ENCODE measurements at regions not wholly inside any gene's neighbourhood (a gene's known extent, or its start where the extent isn't known, plus 50 kb on each side); places are given as distances from the start of the nearest gene placed in this dataset.

DNA sequence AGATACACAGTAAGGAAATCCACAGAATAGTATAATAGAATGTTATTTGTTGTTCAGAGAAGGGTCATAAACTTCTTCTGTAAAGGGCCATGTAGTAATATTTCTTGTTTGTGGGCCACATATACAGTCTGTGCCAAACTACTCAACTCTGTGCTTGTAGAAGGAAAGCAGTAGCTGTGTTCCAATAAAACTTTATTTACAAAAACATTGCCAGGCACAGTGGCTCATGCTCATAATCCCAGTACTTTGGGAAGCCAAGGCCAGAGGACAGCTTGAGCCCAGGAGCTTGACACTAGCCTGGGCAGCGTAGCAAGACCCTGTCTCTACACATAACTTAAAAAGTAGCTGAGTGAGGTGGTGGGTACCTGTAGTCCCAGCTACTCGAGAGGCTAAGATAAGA, 612.8 kb upstream of the PSMD7 start:
- no peak for DNase-seq (ENCODE audit: low spot score)

DNA sequence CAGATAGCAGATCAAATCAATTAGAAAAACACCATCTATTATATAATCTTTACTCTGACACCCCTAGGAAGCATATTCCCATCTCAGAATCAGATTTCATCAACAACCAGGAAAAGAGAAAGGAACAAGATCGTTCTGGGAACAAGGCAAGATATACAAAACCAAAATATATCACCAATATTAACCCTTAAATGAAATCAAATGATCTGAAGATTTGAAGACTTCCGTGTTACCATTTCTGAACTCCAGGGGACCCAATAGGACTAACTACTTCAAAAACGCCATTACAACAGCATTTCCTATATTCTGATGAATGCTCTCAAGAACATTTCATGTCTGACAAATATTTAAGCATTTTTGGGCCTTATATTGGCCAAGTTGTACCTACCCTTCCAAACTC, 624.2 kb upstream of the ZFHX3 start:
- DNase-seq (ENCODE audit: low spot score): no peak

DNA sequence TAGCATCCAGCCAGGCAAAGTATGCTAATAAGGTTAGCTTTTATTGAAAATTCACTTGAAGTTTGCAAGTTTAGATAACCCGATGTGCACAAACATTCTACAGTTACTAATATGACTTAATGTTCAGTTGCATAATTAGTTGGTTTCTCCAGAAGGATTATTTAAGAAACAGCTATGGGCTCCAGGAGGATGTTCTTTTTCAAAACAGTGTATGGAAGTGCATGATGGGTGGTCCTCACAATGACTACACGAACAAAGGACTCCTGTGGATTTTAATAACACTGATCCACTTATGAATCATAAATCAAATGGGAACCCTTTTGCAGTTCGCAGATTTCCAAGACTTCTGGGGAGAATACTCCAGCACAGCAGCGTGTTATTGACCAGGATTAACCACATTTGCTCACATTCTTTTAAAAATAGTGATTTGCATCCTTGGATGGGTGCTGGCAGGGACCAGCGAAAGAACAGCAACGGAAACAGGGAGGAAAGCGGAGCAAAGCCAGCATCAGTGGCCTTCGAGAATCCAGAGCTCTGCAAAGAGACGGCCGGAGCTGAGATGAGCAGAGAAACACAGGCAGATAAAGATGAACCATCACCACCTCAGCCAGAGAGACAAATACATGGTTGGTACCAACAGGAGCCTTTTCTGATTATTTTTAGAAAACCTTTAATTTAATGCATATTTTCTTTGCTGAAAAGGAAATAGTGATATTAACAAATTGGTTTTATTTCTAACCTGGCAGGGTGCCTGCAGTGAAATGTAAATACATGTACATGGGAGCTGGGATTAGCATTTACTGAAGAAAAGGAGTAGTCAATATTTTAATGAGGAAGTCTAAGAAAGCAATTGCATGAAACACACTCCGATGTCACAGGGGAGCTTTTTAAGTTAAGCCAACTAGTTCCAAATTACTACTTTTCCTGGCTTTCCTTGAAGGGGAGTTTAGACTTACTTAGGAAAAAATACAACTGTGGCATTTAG, 623.2 kb upstream of the ZFHX3 start:
- no peak for DNase-seq (ENCODE audit: low spot score)

DNA sequence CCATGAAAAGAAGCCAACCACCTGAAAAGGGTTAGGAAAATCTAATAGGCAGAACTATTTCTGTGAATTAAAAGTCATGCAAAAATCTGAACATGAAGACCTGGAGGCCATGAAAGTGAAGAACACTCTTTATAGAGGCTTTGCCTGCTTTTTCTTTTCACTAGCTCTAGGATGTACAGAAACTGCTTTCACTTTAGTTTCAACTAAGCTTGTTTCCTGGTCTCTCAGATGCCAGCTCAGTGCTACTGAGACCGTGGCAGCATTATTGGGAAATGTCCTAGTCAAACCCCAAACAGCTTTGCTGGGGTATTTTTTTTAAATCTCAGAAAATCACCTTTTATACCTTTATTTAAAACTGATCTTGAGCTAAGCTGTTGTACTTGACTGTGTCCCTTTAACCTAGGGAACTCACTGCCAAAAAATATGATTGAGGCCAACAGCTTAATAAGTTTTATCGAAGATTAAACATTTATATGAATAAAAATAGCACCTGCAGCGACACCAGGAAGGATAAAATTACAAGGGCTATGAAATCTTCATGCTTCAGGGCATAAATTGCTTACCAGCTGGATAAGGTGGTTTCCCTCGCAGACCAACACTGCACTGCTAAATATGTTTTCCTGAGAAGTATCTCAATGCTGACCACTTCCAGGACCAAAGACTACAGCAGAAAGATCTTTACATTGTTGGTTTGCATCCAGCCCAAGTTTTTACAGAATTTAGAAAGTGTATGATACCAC, 621.8 kb upstream of the ZFHX3 start:
- DNase-seq (ENCODE audit: low spot score): no peak

DNA sequence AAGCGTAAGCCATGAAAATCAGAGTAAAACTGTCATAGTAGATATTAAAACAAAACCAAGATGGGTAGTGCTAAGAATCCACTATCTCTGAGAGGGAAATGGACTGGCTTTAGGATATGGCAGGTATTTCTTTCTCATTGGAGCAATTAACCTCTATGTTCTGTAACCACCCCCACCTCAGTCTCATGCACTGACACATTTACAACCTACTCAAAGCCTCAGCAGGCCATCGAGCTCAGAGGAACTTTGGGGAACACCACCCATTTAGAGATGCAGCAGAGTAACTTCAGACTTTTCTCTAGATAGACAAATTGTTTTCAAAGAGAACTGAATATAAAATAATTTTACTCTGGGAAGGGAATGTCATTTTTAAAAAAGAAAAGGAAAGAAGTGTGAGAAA, 615.8 kb upstream of the ZFHX3 start:
- no peak for DNase-seq (ENCODE audit: low spot score)

DNA sequence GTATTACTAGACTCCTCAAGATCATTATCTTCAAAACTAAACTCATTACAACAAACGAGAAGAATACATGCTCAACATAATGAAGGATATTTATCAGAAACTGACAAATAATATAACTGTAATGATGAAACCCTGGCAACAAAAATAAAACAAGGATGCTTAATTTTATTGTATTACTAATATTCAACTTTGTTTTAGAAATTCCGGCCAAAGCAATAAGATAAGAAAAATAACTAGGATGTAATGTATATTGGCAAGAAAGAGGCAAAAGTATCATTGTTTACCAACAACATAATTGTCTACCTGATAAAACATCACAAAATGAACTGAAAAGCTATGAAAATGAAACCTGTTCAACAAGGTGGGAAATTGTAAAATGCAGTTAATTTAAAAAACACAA, 588.3 kb upstream of the ZFHX3 start:
- no peak for DNase-seq (ENCODE audit: low spot score)

DNA sequence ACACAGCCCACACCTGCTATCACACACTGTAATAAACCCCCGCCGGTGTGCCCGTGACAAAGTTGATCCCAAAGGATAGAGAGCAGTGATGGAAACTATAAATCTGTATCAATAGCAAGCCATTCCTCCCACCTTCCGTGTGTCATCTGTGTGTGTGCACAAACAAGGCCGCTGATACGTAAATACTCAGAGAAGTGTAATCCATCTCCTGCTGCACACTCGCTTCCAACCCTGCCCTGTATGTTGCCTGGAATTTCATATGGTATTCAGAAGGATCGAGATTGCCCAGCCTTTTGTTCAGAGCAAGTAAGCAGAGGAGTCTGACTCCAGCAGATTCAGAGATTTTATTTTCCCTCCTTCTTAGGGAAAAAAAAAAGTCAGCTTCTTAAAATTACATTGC, 581.1 kb upstream of the ZFHX3 start:
- DNase-seq (ENCODE audit: low spot score): no peak

DNA sequence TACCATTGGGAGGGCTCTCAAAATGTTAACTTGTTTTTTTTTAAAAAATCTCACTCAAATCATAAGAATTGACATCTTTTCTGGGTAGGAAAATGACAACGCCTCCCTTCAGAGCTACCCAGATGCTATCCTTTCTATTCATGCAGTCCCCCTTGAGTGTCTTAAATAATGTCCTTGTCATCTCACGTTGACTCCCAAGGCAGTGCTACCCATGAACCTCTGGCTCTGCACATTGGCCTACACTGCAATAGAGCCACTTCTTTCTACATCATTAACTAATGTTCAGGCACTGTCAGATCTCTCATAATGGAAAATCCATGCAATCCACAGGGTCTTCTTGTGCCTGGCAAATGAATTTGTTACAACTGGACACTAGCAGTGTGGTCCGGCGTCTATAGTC, 569.8 kb upstream of the ZFHX3 start:
- no peak for DNase-seq (ENCODE audit: low spot score)

DNA sequence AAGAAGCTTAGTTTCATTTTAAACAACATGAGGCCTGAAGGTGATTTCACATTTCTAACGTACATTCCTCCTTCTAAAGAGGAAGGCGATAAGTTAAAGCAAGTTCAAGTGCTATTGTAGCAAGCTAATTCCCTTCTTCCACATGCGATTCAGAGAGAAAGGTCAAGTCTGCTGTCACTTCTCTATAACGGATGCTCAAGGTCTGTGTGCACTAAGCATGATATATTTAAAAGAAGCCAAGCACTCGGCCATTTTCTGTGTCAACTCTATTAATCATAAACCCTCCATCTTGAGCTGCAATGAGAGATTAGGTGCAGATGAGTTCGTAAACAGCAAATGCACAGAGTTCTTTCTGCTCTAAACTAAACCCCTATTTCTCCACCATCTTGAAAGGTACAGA, 568.8 kb upstream of the ZFHX3 start:
- no peak for DNase-seq (ENCODE audit: low spot score)

DNA sequence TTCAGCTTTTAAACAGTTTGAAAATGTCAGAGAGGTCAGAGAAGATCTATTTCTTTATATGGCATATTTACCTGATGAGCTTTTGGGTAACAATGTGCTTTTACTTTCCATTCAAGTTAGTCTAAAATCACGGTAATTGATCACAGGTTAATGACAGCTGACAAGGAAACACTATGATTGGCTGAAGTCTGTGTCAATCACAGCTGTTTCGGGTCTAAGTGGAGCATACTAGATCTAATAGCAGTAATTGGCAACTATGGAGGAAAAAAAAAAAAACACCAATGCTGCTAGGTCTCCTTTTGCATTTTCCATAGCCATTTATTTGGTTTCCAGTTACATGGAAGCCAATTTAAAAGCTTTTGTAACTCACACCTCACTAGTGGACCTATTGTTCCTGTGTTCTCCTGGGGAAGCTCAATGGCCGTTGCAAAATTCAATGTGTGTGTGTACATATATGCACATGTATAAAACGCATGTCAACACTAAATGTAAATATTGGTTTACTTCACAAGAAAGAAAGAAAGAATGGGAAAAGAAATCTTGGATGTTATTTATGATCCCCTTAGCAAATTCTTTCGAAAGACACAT, 568.3 kb upstream of the ZFHX3 start:
- no peak for DNase-seq (ENCODE audit: low spot score)

DNA sequence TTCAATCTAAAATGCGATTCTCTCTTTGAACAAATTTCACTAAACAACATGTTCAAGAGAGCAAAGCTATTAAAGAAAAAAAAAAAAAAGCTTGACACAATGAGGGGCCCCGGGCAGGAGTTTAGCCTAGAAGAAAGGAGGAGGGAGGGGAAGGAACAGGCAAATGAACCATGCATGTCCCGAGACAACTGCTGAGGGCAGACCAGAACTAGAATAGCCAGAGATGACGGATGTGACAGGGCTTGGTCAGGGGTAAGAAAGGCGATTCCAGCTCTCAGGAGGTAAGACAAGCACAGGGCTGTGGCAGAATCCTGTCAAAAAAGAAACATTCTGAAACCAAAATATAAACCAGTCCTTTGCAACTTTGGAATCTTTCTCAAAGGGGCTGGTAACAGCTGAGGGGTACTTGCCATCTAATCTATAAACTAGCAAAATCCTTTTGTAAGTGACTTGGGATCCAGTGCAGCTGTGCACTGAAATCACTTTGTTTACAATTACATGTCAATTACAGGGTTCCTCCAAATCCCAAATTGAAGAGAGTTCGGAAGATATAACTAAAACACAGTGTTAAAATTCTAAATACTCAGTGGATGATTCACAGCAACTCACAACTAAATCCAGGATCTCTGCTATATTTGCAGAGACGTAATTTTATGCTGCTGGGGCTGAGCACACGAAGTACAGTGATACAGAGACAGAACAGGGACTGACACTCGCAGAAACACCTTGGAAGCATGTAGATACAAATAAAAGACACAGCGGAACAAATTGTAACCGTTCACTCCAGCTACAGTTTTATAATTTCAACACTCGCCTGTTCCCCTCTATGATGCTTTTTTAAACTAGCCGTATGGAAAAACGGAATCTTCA, 567.4 kb upstream of the ZFHX3 start:
- no peak for DNase-seq (ENCODE audit: low spot score)

DNA sequence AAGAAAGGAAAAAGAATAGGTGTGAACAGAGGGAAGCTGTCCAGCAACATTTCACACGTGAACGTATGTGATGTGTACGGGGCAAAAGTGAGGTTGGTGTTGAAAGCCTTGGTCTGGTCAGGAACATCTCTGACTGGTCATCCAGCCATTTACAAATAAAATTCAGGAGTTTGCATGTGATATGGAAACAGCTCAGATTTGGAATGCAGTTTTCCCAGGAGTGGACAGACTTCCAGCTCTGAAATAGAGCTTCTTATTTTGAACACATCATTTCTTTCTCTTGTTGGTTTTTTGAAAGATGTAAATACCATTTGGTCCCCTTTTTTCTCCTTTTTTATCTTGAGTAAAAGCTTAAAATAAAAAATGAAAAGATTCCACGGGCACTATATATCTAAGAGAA, 566.2 kb upstream of the ZFHX3 start:
- DNase-seq (ENCODE audit: low spot score): no peak

DNA sequence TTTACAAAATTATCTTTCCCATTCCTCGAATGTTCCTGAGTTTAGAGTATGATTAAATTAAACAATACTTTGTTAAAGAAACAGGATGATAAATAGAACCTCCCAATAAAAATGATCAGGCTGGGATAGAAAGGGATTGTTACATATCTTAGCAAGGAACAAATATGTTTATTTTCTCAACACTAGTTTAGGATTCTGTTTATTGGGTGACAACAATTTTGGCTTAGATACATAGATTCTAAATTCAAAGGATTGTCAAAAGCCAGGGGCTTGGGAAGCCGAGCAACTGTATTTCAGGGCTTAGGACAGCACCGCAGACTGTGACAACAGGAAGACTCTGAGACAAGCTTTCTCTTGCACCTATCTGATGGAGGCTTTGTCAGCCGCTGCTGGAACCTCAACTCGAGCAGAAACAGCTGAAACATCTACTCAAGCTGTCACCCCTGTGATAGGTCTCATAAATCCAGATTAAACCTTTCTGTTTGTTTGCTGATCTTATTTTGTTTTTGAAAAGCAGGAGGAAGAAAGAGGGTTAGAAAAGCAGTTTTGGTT, 562.8 kb upstream of the ZFHX3 start:
- no peak for DNase-seq (ENCODE audit: low spot score)

DNA sequence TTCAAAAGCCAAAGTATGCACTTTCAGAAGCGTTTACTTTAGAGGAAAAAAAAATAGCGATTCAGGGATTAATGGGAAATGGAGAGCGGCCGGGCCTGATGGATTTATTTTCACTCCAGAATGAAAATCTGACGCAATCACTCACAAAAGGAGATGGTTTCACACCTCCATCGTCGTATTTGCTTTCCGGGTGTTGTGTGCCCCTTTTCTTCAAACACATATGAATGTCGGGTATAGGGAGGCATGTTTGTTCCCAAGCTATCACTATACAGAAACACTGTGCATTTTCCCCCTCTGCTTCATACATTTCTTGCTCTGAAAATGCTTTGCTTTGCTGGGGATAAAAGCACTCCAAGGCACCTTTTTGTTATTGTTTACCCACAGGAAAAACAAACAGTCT, 562.2 kb upstream of the ZFHX3 start:
- no peak for DNase-seq (ENCODE audit: low spot score)

DNA sequence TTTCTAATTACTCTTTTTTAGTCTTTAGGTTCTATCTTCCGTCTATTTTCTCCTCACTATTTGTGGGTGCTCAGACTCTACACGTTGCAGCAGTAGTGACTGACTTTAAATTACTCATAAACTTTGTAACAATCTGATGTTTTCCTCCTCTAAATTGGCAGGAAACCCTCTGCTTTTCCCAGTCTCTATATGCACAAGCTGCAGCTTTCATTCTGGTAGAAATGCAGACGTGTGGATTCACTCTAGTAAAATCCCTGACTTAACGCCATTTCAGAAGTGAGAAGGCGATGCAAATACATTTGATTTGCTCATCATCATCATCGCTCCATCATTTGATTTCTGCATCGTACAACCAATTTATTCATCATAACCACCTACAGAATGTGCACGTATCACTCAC, 561.0 kb upstream of the ZFHX3 start:
- no peak for DNase-seq (ENCODE audit: low spot score)

DNA sequence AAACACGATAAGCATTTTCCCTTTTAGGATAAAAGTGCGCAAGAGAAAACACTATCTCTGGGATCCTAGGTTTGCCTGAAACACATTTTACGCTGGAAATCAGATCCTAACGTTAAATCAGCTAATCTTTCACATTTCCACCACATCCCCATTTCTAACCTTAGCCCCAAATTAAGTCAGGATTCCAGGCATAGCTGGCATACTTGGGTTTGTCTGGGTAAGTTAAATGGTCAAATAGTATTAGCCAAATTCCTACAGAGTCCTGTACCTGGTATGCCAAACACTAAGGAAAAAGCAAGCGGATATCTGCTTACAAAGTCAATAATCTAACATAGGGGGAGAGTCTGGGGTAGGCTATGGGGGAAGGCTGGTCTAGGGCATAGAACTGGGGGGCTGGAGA, 557.4 kb upstream of the ZFHX3 start:
- DNase-seq (ENCODE audit: low spot score): no peak

DNA sequence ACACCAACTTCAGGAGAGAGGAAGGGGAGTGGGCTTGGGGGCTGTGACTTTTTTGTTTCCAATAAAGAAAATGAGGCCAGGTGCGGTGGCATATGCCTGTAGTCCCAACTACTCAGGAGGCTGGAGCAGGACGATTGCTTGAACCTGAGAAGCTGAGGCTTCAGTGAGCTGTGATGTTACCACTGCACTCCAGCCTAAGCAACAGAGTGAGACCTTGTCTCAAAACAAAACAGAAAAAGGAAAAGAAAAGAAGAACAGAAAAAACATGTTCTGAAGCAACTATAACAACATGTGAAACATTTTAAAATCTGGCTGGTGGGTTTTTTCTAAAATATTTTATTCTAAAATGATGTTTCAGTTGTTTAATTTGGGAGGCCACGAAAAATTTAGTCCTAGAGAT, 554.0 kb upstream of the ZFHX3 start:
- no peak for DNase-seq (ENCODE audit: low spot score)

DNA sequence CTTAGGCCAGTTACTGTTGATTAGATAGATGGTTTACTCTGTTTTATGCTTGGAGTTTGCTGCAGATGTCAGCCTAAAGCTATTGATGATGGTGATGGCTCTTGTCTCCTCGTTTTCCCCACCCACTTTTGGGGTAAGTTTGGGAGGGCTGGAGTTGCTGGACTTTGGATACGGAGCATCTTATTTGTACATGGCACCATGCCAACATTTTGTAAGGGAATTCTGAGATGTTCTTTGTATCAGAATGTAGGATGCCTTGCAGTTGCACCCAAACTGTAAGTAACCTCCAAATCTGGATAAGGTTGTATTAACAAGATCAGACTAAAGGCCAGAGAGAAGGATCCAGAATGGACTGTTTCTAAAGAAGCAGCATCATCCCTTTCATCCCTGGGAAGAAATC, 551.9 kb upstream of the ZFHX3 start:
- no peak for DNase-seq (ENCODE audit: low spot score)

DNA sequence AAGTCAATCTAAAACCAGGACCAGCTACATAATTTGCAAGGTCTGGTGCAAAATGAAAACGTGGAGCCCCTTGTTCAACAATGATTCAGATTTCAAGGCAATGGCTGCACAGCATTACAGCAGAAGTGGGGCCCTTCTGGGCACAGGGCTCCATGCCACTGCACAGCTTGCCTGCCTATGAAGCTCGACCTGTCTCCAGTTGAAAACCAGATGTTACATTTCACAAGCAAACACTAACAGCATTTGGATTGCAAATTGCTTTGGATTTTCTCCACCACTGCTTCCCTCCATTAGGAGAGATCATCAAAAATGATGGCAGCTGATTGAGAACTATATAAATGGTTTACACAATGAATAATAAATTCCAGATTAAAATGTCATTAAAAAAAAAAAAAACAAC, 551.4 kb upstream of the ZFHX3 start:
- DNase-seq (ENCODE audit: low spot score): no peak

DNA sequence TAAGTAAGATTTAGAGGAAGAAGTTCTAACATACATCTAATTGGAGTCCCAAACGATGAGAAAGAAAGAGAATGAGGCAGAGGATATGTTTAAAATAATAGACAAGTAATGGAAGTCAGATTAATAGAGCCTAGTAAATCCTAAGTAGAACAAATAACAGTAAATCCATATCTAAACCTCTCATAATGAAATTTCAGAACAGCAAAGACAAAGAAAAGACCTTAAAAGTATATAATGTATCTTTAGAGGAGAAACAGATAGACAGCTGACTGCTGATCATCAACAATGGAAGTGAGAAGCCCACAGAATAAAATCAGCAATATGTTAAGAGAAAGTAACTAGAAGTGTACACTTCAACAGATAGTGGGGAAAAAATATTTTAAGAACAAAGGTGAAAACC, 536.2 kb upstream of the ZFHX3 start:
- DNase-seq (ENCODE audit: low spot score): no peak

DNA sequence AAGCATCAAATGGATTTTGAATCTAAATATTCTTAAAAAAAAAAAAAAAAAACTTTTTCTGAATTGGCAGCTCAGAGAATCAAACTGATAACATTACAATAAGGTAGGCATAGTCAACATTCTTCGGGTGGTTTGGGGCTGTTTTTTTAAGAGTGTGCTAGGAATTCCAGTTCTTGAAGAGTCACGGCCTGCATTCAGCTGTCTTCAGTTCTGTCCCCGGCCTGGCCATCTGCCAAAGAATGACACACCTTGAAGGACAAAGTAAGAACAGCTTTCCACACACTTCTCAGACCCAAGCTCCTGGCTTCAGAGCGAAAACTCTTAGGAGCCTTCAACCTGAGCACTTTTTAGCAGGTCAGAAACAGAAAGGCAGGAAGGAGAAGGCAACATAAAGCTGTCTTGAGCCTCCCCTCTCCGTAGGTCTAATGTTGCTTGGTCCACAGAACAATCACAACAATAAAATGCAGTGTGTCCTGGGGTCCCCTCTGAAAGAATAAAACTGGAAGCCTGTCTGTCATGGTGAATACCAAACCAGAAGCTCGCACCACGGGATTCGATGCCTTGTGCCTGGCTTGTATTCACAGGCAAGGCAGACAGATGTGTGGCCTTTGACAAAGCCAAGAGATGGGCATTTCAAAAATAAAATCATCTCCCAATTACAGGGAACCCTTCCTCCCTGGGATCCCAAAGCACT, 524.4 kb upstream of the ZFHX3 start:
- no peak for DNase-seq (ENCODE audit: low spot score)
